ENCODE measurements at regions not wholly inside any gene's neighbourhood (a gene's known extent, or its start where the extent isn't known, plus 50 kb on each side); places are given as distances from the start of the nearest gene placed in this dataset.
"Not testable (repeated sequence)": the region's sequence is repeated elsewhere in the genome, so short reads cannot be mapped to it uniquely, and the experiment has no call there.

- DNase-seq (ENCODE audit: low read depth in 2 of 2): no peak
- TF ChIP-seq CTCF (IDR thresholded peaks at IDR 0.05; ENCODE audit: low read depth, low read length): no peak
- no peak overlapping the region for H3K4me3 ChIP-seq (replicated peaks in 1 of 2; ENCODE audit: low read depth in 2 of 2, low read length in 2 of 2)
Measured at GRCh38 chr9:87197349-87198130, 250.2 kb upstream of the GAS1 start.

- H3K4me3 ChIP-seq (replicated peaks in 1 of 2; ENCODE audit: low read depth in 2 of 2, low read length in 2 of 2): no peak overlapping the region
- no peak for TF ChIP-seq CTCF (IDR thresholded peaks at IDR 0.05; ENCODE audit: low read depth, low read length)
- peak; percentile 22 to 34 for DNase-seq (ENCODE audit: low read depth in 2 of 2)
Measured at GRCh38 chr9:87198716-87199115, 251.4 kb upstream of the GAS1 start.

GRCh38 chr9:87199278-87199677 is 252.0 kb upstream of the GAS1 start:
- TF ChIP-seq CTCF (IDR thresholded peaks at IDR 0.05; ENCODE audit: low read depth, low read length): no peak
- no peak overlapping the region for H3K4me3 ChIP-seq (replicated peaks in 1 of 2; ENCODE audit: low read depth in 2 of 2, low read length in 2 of 2)
- peak in 1 of 2 donors; percentile 33 for DNase-seq (ENCODE audit: low read depth in 2 of 2)

- no peak overlapping the region for H3K4me3 ChIP-seq (replicated peaks in 1 of 2; ENCODE audit: low read depth in 2 of 2, low read length in 2 of 2)
- TF ChIP-seq CTCF (IDR thresholded peaks at IDR 0.05; ENCODE audit: low read depth, low read length): no peak
Measured at GRCh38 chr9:87199782-87200181, 252.5 kb upstream of the GAS1 start.

GRCh38 chr9:87201351-87201751 is 254.0 kb upstream of the GAS1 start:
- no peak overlapping the region for H3K4me3 ChIP-seq (replicated peaks in 1 of 2; ENCODE audit: low read depth in 2 of 2, low read length in 2 of 2)
- TF ChIP-seq CTCF (IDR thresholded peaks at IDR 0.05; ENCODE audit: low read depth, low read length): no peak
- peak; percentile 33 to 70 for DNase-seq (ENCODE audit: low read depth in 2 of 2)

More at GRCh38 chr9:87199782-87200181, 252.5 kb upstream of the GAS1 start:
- no peak for DNase-seq (ENCODE audit: low read depth in 2 of 2)

- TF ChIP-seq CTCF (IDR thresholded peaks at IDR 0.05; ENCODE audit: low read depth, low read length): no peak
- DNase-seq (ENCODE audit: low read depth in 2 of 2): peak in 1 of 2 donors; percentile 56
- H3K4me3 ChIP-seq (replicated peaks in 1 of 2; ENCODE audit: low read depth in 2 of 2, low read length in 2 of 2): no peak overlapping the region
Measured at GRCh38 chr9:87206064-87206661, 258.9 kb upstream of the GAS1 start.

GRCh38 chr9:87210658-87211057 is 263.4 kb upstream of the GAS1 start:
- not testable (repeated sequence) for H3K4me3 ChIP-seq (replicated peaks in 1 of 2; ENCODE audit: low read depth in 2 of 2, low read length in 2 of 2); DNase-seq (ENCODE audit: low read depth in 2 of 2)
